Suprapubic skin (tissue), 4 donors: ENCODE measurements at regions not wholly inside any gene's neighbourhood (a gene's known extent, or its start where the extent isn't known, plus 50 kb on each side); places are given as distances from the start of the nearest gene placed in this dataset.
"Not testable (repeated sequence)": the region's sequence is repeated elsewhere in the genome, so short reads cannot be mapped to it uniquely, and the experiment has no call there.

Experiments
- DNase-seq, 2 donors: peaks; one replicate each; pipeline ENCODE4 v3.0.0-alpha.2; 2019; ENCODE audit warnings: low spot score in 2 of 2
- H3K27ac ChIP-seq: fragments of 200-600 bp; sonication (generic); one replicate; pipeline ENCODE4 v1.5.1; 2019
- H3K27me3 ChIP-seq: fragments of 200-600 bp; sonication (generic); one replicate; pipeline ENCODE4 v1.5.1; 2019
- H3K36me3 ChIP-seq: fragments of 200-600 bp; sonication (generic); one replicate; pipeline ENCODE4 v1.5.1; 2019
- H3K4me1 ChIP-seq: fragments of 200-600 bp; sonication (generic); one replicate; pipeline ENCODE4 v1.5.1; 2019
- H3K4me3 ChIP-seq: fragments of 200-600 bp; sonication (generic); one replicate; pipeline ENCODE4 v1.5.1; 2019; ENCODE audit warnings: mild to moderate bottlenecking
- H3K9me3 ChIP-seq: fragments of 200-600 bp; sonication (generic); one replicate; pipeline ENCODE4 v1.5.1; 2019
- CTCF ChIP-seq, 2 donors: fragments of 200-600 bp in 1 of 2; fragments of 450-650 bp in 1 of 2; sonication (generic) in 1 of 2; IDR thresholded peaks; one replicate each; pipeline ENCODE4 v1.5.1; 2016 to 2019; ENCODE audit warnings: antibody characterized with exemption in 2 of 2, mild to moderate bottlenecking in 1 of 2, moderate library complexity in 1 of 2
- EP300 ChIP-seq: sonication (generic); formaldehyde crosslinking; IDR thresholded peaks from one replicate; pipeline ENCODE4 v1.6.1; 2017; ENCODE audit warnings: antibody characterized with exemption
- POLR2A ChIP-seq, 2 donors: fragments of 450-650 bp; IDR thresholded peaks; one replicate each; pipeline ENCODE4 v1.6.1; 2017; ENCODE audit warnings: antibody characterized with exemption in 2 of 2, mild to moderate bottlenecking in 2 of 2, moderate library complexity in 2 of 2
- POLR2AphosphoS5 ChIP-seq, 3 donors: sonication (generic); formaldehyde crosslinking; IDR thresholded peaks; one replicate each; pipeline ENCODE4 v1.6.1; 2017; ENCODE audit warnings: antibody characterized with exemption in 3 of 3
- WGBS: methylation state at CpG from one replicate; pipeline ENCODE4 v1.1.5; 2018; 5-methylcytosine and 5-hydroxymethylcytosine counted together

- DNase-seq = no peak
- Histone ChIP-seq H3K27me3 (no peaks in the 10 kb centered on the region), H3K4me1 (peaks cover 45% of the 10 kb centered on the region), H3K9me3 (no peaks in the 10 kb centered on the region), H3K36me3 (no peaks in the 10 kb centered on the region), H3K4me3 (no peak overlapping the region), H3K27ac (peak overlapping the region; percentile 88)
- 49% methylated on average over 13 of the region's 13 CpGs for WGBS
- no peak for TF ChIP-seq CTCF (IDR thresholded peaks at IDR 0.05)
- TF ChIP-seq POLR2AphosphoS5 (IDR thresholded peaks at IDR 0.05) = peak in 1 of 3 donors; percentile 76
Observed at GRCh38 chr21:38903690-38904139, 98.0 kb downstream of the ETS2 start.

- H3K9me3 ChIP-seq = no peaks in the 10 kb centered on the region
- WGBS = 72% methylated on average over 9 of the region's 9 CpGs
- no peaks in the 10 kb centered on the region for H3K27me3 ChIP-seq
- peak overlapping the region; percentile 88 for H3K27ac ChIP-seq
- no peaks in the 10 kb centered on the region for H3K36me3 ChIP-seq
- DNase-seq = no peak
- TF ChIP-seq POLR2A (IDR thresholded peaks at IDR 0.05) = no peak
- no peak for TF ChIP-seq EP300
- no peak for TF ChIP-seq CTCF (IDR thresholded peaks at IDR 0.05)
- no peak overlapping the region for H3K4me3 ChIP-seq
- peaks cover 41% of the 10 kb centered on the region for H3K4me1 ChIP-seq
Observed at GRCh38 chr21:38902608-38903445, 97.1 kb downstream of the ETS2 start.

- TF ChIP-seq CTCF (IDR thresholded peaks at IDR 0.05) (no peak), EP300 (no peak), POLR2A (IDR thresholded peaks at IDR 0.05) (no peak), POLR2AphosphoS5 (IDR thresholded peaks at IDR 0.05) (no peak)
- Histone ChIP-seq H3K36me3 (no peaks in the 10 kb centered on the region), H3K4me1 (peaks cover 21% of the 10 kb centered on the region), H3K27me3 (no peaks in the 10 kb centered on the region), H3K4me3 (no peak overlapping the region), H3K27ac (no peak overlapping the region), H3K9me3 (no peaks in the 10 kb centered on the region)
- 75% methylated on average over 2 of the region's 2 CpGs for WGBS
- DNase-seq = no peak
Observed at GRCh38 chr21:38900499-38900898, 94.8 kb downstream of the ETS2 start.

- not testable (repeated sequence) for H3K36me3 ChIP-seq, H3K27ac ChIP-seq
- WGBS = 93% methylated on average over 6 of the region's 6 CpGs
Observed at GRCh38 chr21:38899985-38900384, 94.3 kb downstream of the ETS2 start.

GRCh38 chr21:38899277-38899947, 93.7 kb downstream of the ETS2 start:
- Histone ChIP-seq H3K36me3 (no peaks in the 10 kb centered on the region), H3K9me3 (no peaks in the 10 kb centered on the region), H3K4me1 (peaks cover 17% of the 10 kb centered on the region), H3K27ac (no peak overlapping the region), H3K4me3 (no peak overlapping the region), H3K27me3 (no peaks in the 10 kb centered on the region)
- TF ChIP-seq POLR2AphosphoS5 (IDR thresholded peaks at IDR 0.05) (no peak), CTCF (IDR thresholded peaks at IDR 0.05) (no peak), POLR2A (IDR thresholded peaks at IDR 0.05) (no peak), EP300 (no peak)
- WGBS = 95% methylated on average over 3 of the region's 3 CpGs
- no peak for DNase-seq

More at GRCh38 chr21:38899985-38900384, 94.3 kb downstream of the ETS2 start:
- H3K9me3 ChIP-seq, H3K27me3 ChIP-seq, H3K4me3 ChIP-seq, DNase-seq: not testable (repeated sequence)
- H3K4me1 ChIP-seq = peaks cover 21% of the 10 kb centered on the region
